HG03378 (cell line): ENCODE measurements at regions not wholly inside any gene's neighbourhood (a gene's known extent, or its start where the extent isn't known, plus 50 kb on each side); places are given as distances from the start of the nearest gene placed in this dataset.

Source experiments
- ATAC-seq: cut with Tn5 transposase; IDR thresholded peaks from one replicate; pipeline ENCODE4 v1.9.1; 2021; ENCODE audit warnings: mild to moderate bottlenecking, moderate library complexity; ENCODE audit not compliant: unreplicated experiment

GRCh38 chr5:107325866-107326265, 344.9 kb downstream of the EFNA5 start:
- no peak for ATAC-seq

- ATAC-seq = no peak
Observed at GRCh38 chr5:107324809-107325208, 345.9 kb downstream of the EFNA5 start.

- no peak for ATAC-seq
Observed at GRCh38 chr5:107324071-107324470, 346.7 kb downstream of the EFNA5 start.

- ATAC-seq = no peak
Observed at GRCh38 chr5:107323536-107323935, 347.2 kb downstream of the EFNA5 start.

- no peak for ATAC-seq
Observed at GRCh38 chr5:107322936-107323335, 347.8 kb downstream of the EFNA5 start.

- no peak for ATAC-seq
Observed at GRCh38 chr5:107321906-107322305, 348.8 kb downstream of the EFNA5 start.

GRCh38 chr5:107320846-107321245, 349.9 kb downstream of the EFNA5 start:
- no peak for ATAC-seq

- no peak for ATAC-seq
Observed at GRCh38 chr5:107320376-107320775, 350.4 kb downstream of the EFNA5 start.

GRCh38 chr5:107319901-107320300, 350.8 kb downstream of the EFNA5 start:
- no peak for ATAC-seq

- ATAC-seq = no peak
Observed at GRCh38 chr5:107314330-107314729, 356.4 kb downstream of the EFNA5 start.

- no peak for ATAC-seq
Observed at GRCh38 chr5:107313921-107314320, 356.8 kb downstream of the EFNA5 start.

GRCh38 chr5:107313098-107313497, 357.6 kb downstream of the EFNA5 start:
- ATAC-seq = no peak

- ATAC-seq = no peak
Observed at GRCh38 chr5:107310181-107310580, 360.6 kb downstream of the EFNA5 start.

- no peak for ATAC-seq
Observed at GRCh38 chr5:107306594-107306993, 364.1 kb downstream of the EFNA5 start.

GRCh38 chr5:107306002-107306401, 364.7 kb downstream of the EFNA5 start:
- no peak for ATAC-seq

- ATAC-seq = no peak
Observed at GRCh38 chr5:107304684-107305083, 366.1 kb downstream of the EFNA5 start.

- no peak for ATAC-seq
Observed at GRCh38 chr5:107303171-107303968, 367.4 kb downstream of the EFNA5 start.

GRCh38 chr5:107302441-107302840, 368.3 kb downstream of the EFNA5 start:
- ATAC-seq = no peak

- no peak for ATAC-seq
Observed at GRCh38 chr5:107301999-107302398, 368.7 kb downstream of the EFNA5 start.

GRCh38 chr5:107300721-107301327, 369.9 kb downstream of the EFNA5 start:
- ATAC-seq = no peak

GRCh38 chr5:107296572-107296971, 374.2 kb downstream of the EFNA5 start:
- peak; percentile 41 for ATAC-seq

GRCh38 chr5:107295914-107296313, 374.8 kb downstream of the EFNA5 start:
- ATAC-seq = no peak

- ATAC-seq = no peak
Observed at GRCh38 chr5:107294669-107295068, 376.1 kb downstream of the EFNA5 start.
